H1 (cell line): ENCODE measurements at regions not wholly inside any gene's neighbourhood (a gene's known extent, or its start where the extent isn't known, plus 50 kb on each side); places are given as distances from the start of the nearest gene placed in this dataset.

Experiments used
- CTCF ChIA-PET: fragments of 300-600 bp; sonication (Branson Sonifier 250); formaldehyde crosslinking; loops from one replicate; lab custom pipeline; 2021; ENCODE audit not compliant: partially characterized antibody; lab: Charles Lee
- POLR2A ChIA-PET: fragments of 300-600 bp; sonication (Branson Sonifier 250); formaldehyde crosslinking; loops from one replicate; lab custom pipeline; 2021; ENCODE audit warnings: inconsistent platforms; ENCODE audit not compliant: partially characterized antibody; lab: Charles Lee
- DNase-seq, 2 experiments: peaks; one replicate each; pipeline versions ENCODE4 v3.0.0 to v3.0.0-alpha.2; 2010 to 2022; ENCODE audit warnings: low spot score in 2 of 2, low read depth in 1 of 2, mixed read lengths in 1 of 2
- FAIRE-seq: peaks from 2 replicates; lab custom pipeline; 2011; peaks lifted over from hg19 to GRCh38; lab: Jason Lieb, UNC
- H2AFZ ChIP-seq: 2 replicates; pipeline ENCODE4 v1.8.1; 2012; ENCODE audit warnings: low read length, inconsistent platforms
- H2AK5ac ChIP-seq: 2 replicates; pipeline ENCODE4 v1.6.1; 2013; ENCODE audit warnings: low read depth, low read length
- H2BK120ac ChIP-seq: replicated peaks from 2 replicates; pipeline ENCODE3; 2013; ENCODE audit warnings: low read depth, low read length, inconsistent platforms
- H2BK12ac ChIP-seq: 2 replicates; pipeline ENCODE4 v1.6.1; 2013; ENCODE audit warnings: low read depth, low read length
- H2BK15ac ChIP-seq: 2 replicates; pipeline ENCODE4 v1.6.1; 2013; ENCODE audit warnings: low read length
- H2BK20ac ChIP-seq: 2 replicates; pipeline ENCODE4 v1.6.1; 2013; ENCODE audit warnings: low read length
- H2BK5ac ChIP-seq: 2 replicates; pipeline ENCODE4 v1.6.1; 2013; ENCODE audit warnings: low read depth, low read length
- H3K14ac ChIP-seq: 2 replicates; pipeline ENCODE4 v1.6.1; 2013; ENCODE audit warnings: inconsistent platforms; ENCODE audit not compliant: insufficient read length
- H3K18ac ChIP-seq: 2 replicates; pipeline ENCODE4 v1.6.1; 2013; ENCODE audit warnings: low read length; ENCODE audit errors: extremely low read depth
- H3K23ac ChIP-seq: 2 replicates; pipeline ENCODE4 v1.6.1; 2013; ENCODE audit warnings: inconsistent platforms; ENCODE audit not compliant: insufficient read length
- H3K23me2 ChIP-seq: 2 replicates; pipeline ENCODE4 v1.6.1; 2013; ENCODE audit warnings: low read depth, low read length
- H3K27ac ChIP-seq: 2 replicates; pipeline ENCODE4 v1.6.1; 2011; ENCODE audit warnings: low read depth, low read length, inconsistent platforms
- H3K27me3 ChIP-seq, 4 experiments: replicated peaks in 1 of 4; 1 replicate in 1 of 4; 2 replicates in 3 of 4; pipeline versions ENCODE4 v1.6.1 to v1.8.1; 2011 to 2013; ENCODE audit warnings: low read length in 3 of 4, mild to moderate bottlenecking in 3 of 4, inconsistent platforms in 2 of 4, mixed read lengths in 2 of 4, moderate library complexity in 1 of 4; ENCODE audit not compliant: control insufficient read depth in 3 of 4, insufficient read depth in 3 of 4; ENCODE audit errors: extremely low read depth in 1 of 4
- H3K36me3 ChIP-seq, 4 experiments: 2 replicates each; pipeline versions ENCODE4 v1.6.1 to v1.8.1; 2011 to 2013; ENCODE audit warnings: mild to moderate bottlenecking in 4 of 4, low read length in 3 of 4, moderate library complexity in 2 of 4, control low read depth in 1 of 4, inconsistent platforms in 1 of 4; ENCODE audit not compliant: insufficient read depth in 4 of 4, control insufficient read depth in 2 of 4
- H3K4ac ChIP-seq: replicated peaks from 2 replicates; pipeline ENCODE3; 2013; ENCODE audit warnings: low read length, low read depth, mixed read lengths, inconsistent platforms; ENCODE audit not compliant: insufficient read length
- H3K4me1 ChIP-seq, 4 experiments: replicated peaks in 1 of 4; 1 replicate in 1 of 4; 2 replicates in 3 of 4; pipeline versions ENCODE4 v1.6.1 to v1.8.1; 2011 to 2013; ENCODE audit warnings: low read length in 3 of 4, inconsistent platforms in 2 of 4, mixed read lengths in 1 of 4; ENCODE audit not compliant: insufficient read depth in 4 of 4, control insufficient read depth in 3 of 4
- H3K4me2 ChIP-seq, 2 experiments: 2 replicates each; pipeline versions ENCODE4 v1.6.1 to v1.8.1; 2011 to 2013; ENCODE audit warnings: low read depth in 2 of 2, low read length in 2 of 2, control low read depth in 1 of 2, inconsistent platforms in 1 of 2, mild to moderate bottlenecking in 1 of 2; ENCODE audit not compliant: insufficient read depth in 1 of 2
- H3K4me3 ChIP-seq, 4 experiments: fragments of 200-600, 300-600 bp in 1 of 4; sonication (generic), shearing (Covaris generic), sonication (Bioruptor Twin) in 1 of 4; 2 replicates each; pipeline versions ENCODE4 v1.5.1 to v1.8.1; 2011 to 2016; ENCODE audit warnings: low read length in 4 of 4, low read depth in 3 of 4, control low read depth in 2 of 4, inconsistent platforms in 2 of 4, mild to moderate bottlenecking in 2 of 4, mixed read lengths in 1 of 4, moderate library complexity in 1 of 4; ENCODE audit not compliant: insufficient read depth in 2 of 4; ENCODE audit errors: extremely low read depth in 1 of 4
- H3K56ac ChIP-seq: replicated peaks from 2 replicates; pipeline ENCODE3; 2013; ENCODE audit warnings: low read depth, mild to moderate bottlenecking, mixed read lengths, low read length, inconsistent platforms; ENCODE audit not compliant: insufficient read length
- H3K79me1 ChIP-seq: 2 replicates; pipeline ENCODE4 v1.6.1; 2013; ENCODE audit warnings: low read depth, low read length, control low read depth
- H3K79me2 ChIP-seq, 2 experiments: 2 replicates each; pipeline versions ENCODE4 v1.6.1 to v1.8.1; 2012 to 2013; ENCODE audit warnings: low read length in 2 of 2, mild to moderate bottlenecking in 2 of 2, inconsistent platforms in 1 of 2; ENCODE audit not compliant: insufficient read depth in 2 of 2, control insufficient read depth in 1 of 2
- H3K9ac ChIP-seq, 4 experiments: replicated peaks in 1 of 4; 1 replicate in 1 of 4; 2 replicates in 3 of 4; pipeline versions ENCODE4 v1.6.1 to v1.8.1; 2011 to 2013; ENCODE audit warnings: low read depth in 3 of 4, low read length in 3 of 4, control low read depth in 2 of 4, mild to moderate bottlenecking in 2 of 4, moderate library complexity in 2 of 4, inconsistent platforms in 1 of 4; ENCODE audit errors: extremely low read depth in 1 of 4
- H3K9me3 ChIP-seq, 2 experiments: 2 replicates each; pipeline versions ENCODE4 v1.6.1 to v1.8.1; 2012 to 2013; ENCODE audit warnings: mild to moderate bottlenecking in 2 of 2, moderate library complexity in 2 of 2, control low read depth in 1 of 2, inconsistent platforms in 1 of 2, low read depth in 1 of 2, low read length in 1 of 2, mixed read lengths in 1 of 2; ENCODE audit not compliant: insufficient read depth in 2 of 2
- H4K20me1 ChIP-seq, 2 experiments: replicated peaks in 1 of 2; 2 replicates each; pipeline versions ENCODE3 to v1.8.1; 2011 to 2013; ENCODE audit warnings: inconsistent platforms in 2 of 2, low read length in 2 of 2, mild to moderate bottlenecking in 1 of 2; ENCODE audit not compliant: insufficient read depth in 2 of 2, control insufficient read depth in 1 of 2
- H4K5ac ChIP-seq: 2 replicates; pipeline ENCODE4 v1.6.1; 2013; ENCODE audit warnings: low read length, low read depth, mixed read lengths, inconsistent platforms; ENCODE audit not compliant: insufficient read length
- H4K8ac ChIP-seq: 2 replicates; pipeline ENCODE4 v1.8.0; 2013; ENCODE audit warnings: mild to moderate bottlenecking, moderate library complexity, low read length, inconsistent platforms; ENCODE audit not compliant: insufficient read depth; ENCODE audit errors: extremely low read depth
- H4K91ac ChIP-seq: replicated peaks from 2 replicates; pipeline ENCODE3; 2013; ENCODE audit warnings: low read length, mixed read lengths, inconsistent platforms; ENCODE audit not compliant: insufficient read length
- ASH2L ChIP-seq: fragments of 200-600, 300-600 bp; sonication (generic); IDR thresholded peaks from one replicate; pipeline ENCODE4 v1.7.1; 2017; ENCODE audit warnings: low read length
- CHD2 ChIP-seq: IDR thresholded peaks from 2 replicates; pipeline ENCODE4 v1.6.1; 2012; ENCODE audit warnings: low read length, improper control_type of control experiment
- KDM4A ChIP-seq: IDR thresholded peaks from one replicate; pipeline ENCODE4 v1.7.1; 2012; ENCODE audit warnings: low read depth, mild to moderate bottlenecking, moderate library complexity, low read length, inconsistent platforms; ENCODE audit not compliant: severe bottlenecking
- POU5F1 ChIP-seq: IDR thresholded peaks from 2 replicates; pipeline ENCODE4 v1.6.1; 2011; ENCODE audit warnings: low read depth, mild to moderate bottlenecking, low read length, moderate library complexity
- RNF2 ChIP-seq: fragments of 200-900, 300-1000 bp; sonication (generic); IDR thresholded peaks from 2 replicates; pipeline ENCODE4 v1.7.1; 2016; ENCODE audit warnings: borderline replicate concordance, low read depth, mild to moderate bottlenecking, antibody characterized with exemption, low read length; ENCODE audit not compliant: poor library complexity, severe bottlenecking; ENCODE audit errors: missing control alignments
- SP2 ChIP-seq: IDR thresholded peaks from 2 replicates; pipeline ENCODE4 v1.6.1; 2012; ENCODE audit warnings: mild to moderate bottlenecking, low read length, inconsistent platforms
- TCF12 ChIP-seq: IDR thresholded peaks from 2 replicates; pipeline ENCODE4 v1.6.1; 2011; ENCODE audit warnings: low read depth, mild to moderate bottlenecking, low read length
- ZNF274 ChIP-seq: IDR thresholded peaks from 2 replicates; pipeline ENCODE4 v1.7.0; 2012; ENCODE audit warnings: low read length, borderline replicate concordance; ENCODE audit errors: extremely low read depth
- WGBS, 2 experiments: shearing (Covaris generic) in 1 of 2; methylation state at CpG; one replicate each; pipeline versions ENCODE4 v1.1.6 to v1.1.7; 2013 to 2015; ENCODE audit warnings: low lambda C conversion rate in 2 of 2, mixed read lengths in 2 of 2, inconsistent platforms in 1 of 2, low coverage in 1 of 2, missing lambda C conversion rate in 1 of 2; ENCODE audit not compliant: insufficient replicate concordance in 2 of 2, insufficient coverage in 1 of 2, insufficient read length in 1 of 2; ENCODE audit errors: extremely low coverage in 1 of 2, missing lambda C conversion rate in 1 of 2; 5-methylcytosine and 5-hydroxymethylcytosine counted together

DNA sequence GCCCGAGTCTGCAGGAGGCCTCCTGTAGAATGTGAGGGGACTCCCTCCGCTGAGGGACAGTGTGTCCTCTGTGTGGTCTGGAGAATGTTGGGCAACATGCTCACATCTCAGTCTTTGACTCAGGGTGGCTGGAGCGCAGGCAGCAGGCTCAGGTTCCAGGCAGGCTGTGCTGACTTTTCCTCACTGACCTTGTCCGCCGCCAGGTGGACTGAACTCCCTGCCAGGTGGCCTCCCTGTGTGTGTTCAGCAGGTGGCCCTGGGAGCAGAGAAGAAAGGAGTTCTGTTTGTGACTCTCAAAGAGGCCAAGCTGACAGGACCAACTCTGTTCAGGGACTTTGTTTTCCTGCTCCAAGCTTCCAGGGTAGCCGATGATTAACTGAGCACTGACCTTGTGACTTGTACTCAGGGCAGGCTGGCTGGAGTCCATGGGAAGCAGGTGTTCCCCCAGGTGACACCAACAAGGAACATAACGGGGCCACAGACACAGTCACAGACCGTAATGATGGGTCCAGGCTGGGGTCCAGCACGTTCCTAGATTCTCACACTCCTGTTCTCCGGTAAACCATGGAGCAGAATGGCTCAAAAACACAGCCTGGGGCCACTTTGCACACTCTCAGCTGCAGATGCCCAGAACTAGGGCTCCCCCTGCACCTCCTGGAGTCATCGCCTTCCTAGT is 439.8 kb downstream of the RNF144A start:
- Histone ChIP-seq H3K4me2 (no peak overlapping the region), H4K8ac (no peak overlapping the region), H3K4me1 (no peaks in the 10 kb centered on the region), H3K23ac (no peak overlapping the region), H4K5ac (no peak overlapping the region), H3K27me3 (no peaks in the 10 kb centered on the region), H3K79me1 (no peaks in the 10 kb centered on the region), H2BK15ac (no peak overlapping the region), H2AFZ (no peak overlapping the region), H2BK120ac (no peak overlapping the region), H3K9me3 (no peaks in the 10 kb centered on the region), H2BK12ac (no peak overlapping the region), H3K36me3 (no peaks in the 10 kb centered on the region), H2BK5ac (no peak overlapping the region), H4K91ac (no peak overlapping the region), H3K27ac (no peak overlapping the region), H3K18ac (no peak overlapping the region), H3K23me2 (no peaks in the 10 kb centered on the region), H3K56ac (no peak overlapping the region), H3K4ac (no peak overlapping the region), H3K14ac (no peak overlapping the region), H3K9ac (no peak overlapping the region), H3K79me2 (no peaks in the 10 kb centered on the region), H3K4me3 (no peak overlapping the region), H4K20me1 (no peaks in the 10 kb centered on the region), H2BK20ac (no peak overlapping the region), H2AK5ac (no peak overlapping the region)
- WGBS, 2 experiments: 93% methylated on average over 11 of the region's 11 CpGs; no CpG with 5 or more reads in 1 of the 2 experiments
- DNase-seq (no peak), FAIRE-seq (no peak)
- CTCF ChIA-PET: interaction anchor here (0.6 to 0.7 kb wide), 2 partner anchors 25 to 233 kb away, joined by 3 read pairs; no protein-coding TSS in a partner anchor
- TF ChIP-seq POU5F1 (no peak), KDM4A (no peak), ASH2L (no peak), RNF2 (no peak), SP2 (no peak), ZNF274 (no peak), CHD2 (no peak), TCF12 (no peak)
- POLR2A ChIA-PET: no interaction called here
